H1 (cell line): ENCODE measurements at regions not wholly inside any gene's neighbourhood (a gene's known extent, or its start where the extent isn't known, plus 50 kb on each side); places are given as distances from the start of the nearest gene placed in this dataset.

Experiments used
- CEBPB ChIP-seq: IDR thresholded peaks from 2 replicates; pipeline ENCODE4 v1.6.1; 2012; ENCODE audit warnings: low read depth, low read length
- YY1 ChIP-seq: IDR thresholded peaks from 2 replicates; pipeline ENCODE4 v1.6.1; 2011; ENCODE audit warnings: low read depth, mild to moderate bottlenecking, low read length

DNA sequence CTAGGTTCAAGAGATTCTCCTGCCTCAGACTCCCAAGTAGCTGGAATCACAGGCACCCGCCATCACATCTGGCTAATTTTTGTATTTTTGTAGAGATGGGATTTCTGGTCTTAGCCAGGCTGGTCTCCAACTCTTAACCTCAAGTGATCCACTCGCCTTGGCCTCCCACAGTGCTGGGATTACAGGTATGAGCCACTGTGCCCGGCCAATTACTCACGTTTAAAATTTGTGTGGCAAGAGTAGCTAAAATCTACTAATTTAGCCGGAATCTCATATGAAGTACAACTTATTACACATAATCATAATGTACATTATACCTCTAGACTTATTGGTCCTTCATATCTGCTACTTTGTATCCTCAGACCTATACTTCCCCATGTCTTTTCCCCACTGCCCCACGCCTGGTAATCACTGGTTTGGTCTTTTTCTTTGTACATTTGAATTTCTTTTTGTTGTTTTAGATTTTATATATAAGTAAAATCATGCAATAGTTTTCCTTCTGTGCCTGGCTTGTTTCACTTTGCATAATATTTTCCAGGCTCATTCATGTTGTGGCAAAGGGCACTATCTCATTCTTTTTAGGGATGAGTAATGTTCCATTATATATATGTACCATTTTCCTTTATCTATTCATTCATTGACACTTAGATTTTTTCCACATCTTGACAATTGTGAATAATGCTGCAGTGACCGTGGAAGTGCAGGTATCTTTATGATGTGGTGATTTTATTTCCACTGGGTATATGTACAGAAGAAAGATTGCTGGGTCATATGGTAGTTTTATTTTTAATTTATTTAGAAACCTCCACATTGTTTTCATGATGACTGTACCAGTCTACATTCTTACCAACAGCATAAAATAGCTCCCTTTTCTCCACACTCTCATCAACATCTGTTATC is 605.0 kb upstream of the CBLB start (continued):
- TF ChIP-seq YY1 = no peak
- no peak for TF ChIP-seq CEBPB
